OCI-LY7 (cell line): ENCODE measurements at regions not wholly inside any gene's neighbourhood (a gene's known extent, or its start where the extent isn't known, plus 50 kb on each side); places are given as distances from the start of the nearest gene placed in this dataset.

Source experiments
- BruUV-seq: library from RNA; stranded (reverse); fragments of 400-500 nt; replicated peaks from 2 replicates; lab custom pipeline; 2021; lab: Mats Ljungman, UMichigan
- CTCF ChIA-PET: fragments of 300-600 bp; sonication (Branson Sonifier 250); formaldehyde crosslinking; loops from one replicate; lab custom pipeline; 2022; ENCODE audit warnings: antibody characterized with exemption; ENCODE audit not compliant: unreplicated experiment; lab: Charles Lee
- POLR2A ChIA-PET: fragments of 300-600 bp; sonication (Branson Sonifier 250); formaldehyde crosslinking; loops from one replicate; lab custom pipeline; 2022; ENCODE audit warnings: antibody characterized with exemption; lab: Charles Lee
- DNase-seq: peaks from one replicate; pipeline ENCODE4 v3.0.0-alpha.2; 2015; ENCODE audit warnings: low spot score
- H2AFZ ChIP-seq: fragments of 200-600 bp; sonication (generic), shearing (Covaris generic); 2 replicates; pipeline ENCODE4 v1.6.1; 2014; ENCODE audit warnings: mild to moderate bottlenecking, antibody characterized with exemption, low read length, moderate library complexity
- H3K27ac ChIP-seq: fragments of 200-600 bp; sonication (generic); 2 replicates; pipeline ENCODE4 v1.5.1; 2014; ENCODE audit warnings: mixed run types, low read depth, mild to moderate bottlenecking, moderate library complexity, low read length, inconsistent platforms; ENCODE audit not compliant: poor library complexity, severe bottlenecking
- H3K36me3 ChIP-seq: fragments of 200-600 bp; sonication (generic); 2 replicates; pipeline ENCODE4 v1.6.1; 2014; ENCODE audit warnings: mild to moderate bottlenecking, antibody characterized with exemption, low read length, moderate library complexity, mixed read lengths; ENCODE audit not compliant: insufficient read depth
- H3K4me1 ChIP-seq: fragments of 200-600 bp; sonication (generic); 2 replicates; pipeline ENCODE4 v1.5.1; 2014; ENCODE audit warnings: mild to moderate bottlenecking, low read length; ENCODE audit not compliant: insufficient read depth, poor library complexity, severe bottlenecking
- H3K4me2 ChIP-seq: fragments of 200-600 bp; sonication (generic); 2 replicates; pipeline ENCODE4 v1.6.1; 2014; ENCODE audit warnings: mild to moderate bottlenecking, low read length
- H3K4me3 ChIP-seq: fragments of 200-600 bp; sonication (generic); 2 replicates; pipeline ENCODE4 v1.5.1; 2014; ENCODE audit warnings: mild to moderate bottlenecking, low read depth, low read length; ENCODE audit not compliant: poor library complexity, severe bottlenecking
- H3K79me2 ChIP-seq: fragments of 200-600 bp; sonication (generic); 2 replicates; pipeline ENCODE4 v1.6.1; 2016; ENCODE audit warnings: low read depth, mild to moderate bottlenecking, low read length, moderate library complexity, mixed read lengths; ENCODE audit not compliant: insufficient read depth
- H3K9me2 ChIP-seq: fragments of 200-600 bp; sonication (generic); 2 replicates; pipeline ENCODE4 v1.6.1; 2016; ENCODE audit warnings: mild to moderate bottlenecking, low read length, mixed read lengths; ENCODE audit not compliant: insufficient read depth
- H3K9me3 ChIP-seq: fragments of 200-600 bp; sonication (generic); 2 replicates; pipeline ENCODE4 v1.6.1; 2014; ENCODE audit warnings: mild to moderate bottlenecking, mixed run types, low read length, mixed read lengths
- H4K20me1 ChIP-seq: fragments of 200-600 bp; sonication (generic); 2 replicates; pipeline ENCODE4 v1.6.1; 2014; ENCODE audit warnings: mild to moderate bottlenecking, antibody characterized with exemption, low read length, moderate library complexity, mixed read lengths; ENCODE audit not compliant: insufficient read depth
- CTCF ChIP-seq: fragments of 200-600 bp; sonication (generic); conservative IDR thresholded peaks from 2 replicates; pipeline ENCODE4 v1.5.1; 2014; ENCODE audit warnings: mild to moderate bottlenecking, antibody characterized with exemption, low read length, moderate library complexity, mixed read lengths
- EZH2phosphoT487 ChIP-seq: fragments of 200-600 bp; sonication (generic); IDR thresholded peaks from 2 replicates; pipeline ENCODE4 v1.6.1; 2018; ENCODE audit warnings: low read depth, borderline replicate concordance, mild to moderate bottlenecking, mixed run types, antibody characterized with exemption, low read length, moderate library complexity, mixed read lengths
- intact Hi-C: fragments of 100-400 bp; cut with micrococcal nuclease; formaldehyde crosslinking; loops from one replicate; pipeline ENCODE4 v1.10.0; 2022; ENCODE audit not compliant: unreplicated experiment

DNA sequence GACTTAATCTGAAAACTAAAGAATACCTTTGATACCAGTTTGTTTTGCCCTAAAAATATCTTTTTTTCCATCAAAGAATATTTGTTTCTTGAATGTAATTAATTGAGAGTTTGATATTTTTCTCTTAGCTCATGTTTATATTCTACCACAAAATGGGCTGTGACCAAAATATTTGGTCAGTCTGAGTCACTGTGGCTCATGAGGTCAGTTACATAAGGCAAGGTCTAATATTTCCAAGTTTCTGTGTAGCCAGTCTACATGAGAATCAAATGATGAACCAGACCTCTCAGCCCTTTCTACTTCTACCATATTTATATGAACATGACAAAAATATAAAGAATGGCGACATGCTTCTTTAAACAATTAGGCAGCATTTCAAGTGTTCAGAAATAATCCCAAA is 83.0 kb upstream of the IVNS1ABP start:
- H3K79me2 ChIP-seq, result no peaks in the 10 kb centered on the region
- H3K9me3 ChIP-seq, result no peaks in the 10 kb centered on the region
- H3K4me2 ChIP-seq, result no peak overlapping the region
- no TSS peak for BruUV-seq
- H3K36me3 ChIP-seq, result no peaks in the 10 kb centered on the region
- H3K4me3 ChIP-seq, result no peak overlapping the region
- no peaks in the 10 kb centered on the region for H3K9me2 ChIP-seq
- no peaks in the 10 kb centered on the region for H4K20me1 ChIP-seq
- no peaks in the 10 kb centered on the region for H3K4me1 ChIP-seq
- no peak overlapping the region for H3K27ac ChIP-seq
- ChIA-PET POLR2A (interaction anchor here (0.6 kb wide), 2 partner anchors 133 to 174 kb away, joined by 3 read pairs; no protein-coding TSS in a partner anchor), CTCF (no interaction called here)
- no peak overlapping the region for H2AFZ ChIP-seq
- TF ChIP-seq EZH2phosphoT487 (no peak), CTCF (no peak)
- intact Hi-C loops, result no loop called here
- no peak for DNase-seq

- Histone ChIP-seq H3K36me3 (no peaks in the 10 kb centered on the region), H4K20me1 (no peaks in the 10 kb centered on the region), H3K4me2 (no peak overlapping the region), H2AFZ (no peak overlapping the region), H3K9me3 (no peaks in the 10 kb centered on the region), H3K4me3 (no peak overlapping the region), H3K9me2 (no peaks in the 10 kb centered on the region), H3K4me1 (no peaks in the 10 kb centered on the region), H3K27ac (no peak overlapping the region), H3K79me2 (no peaks in the 10 kb centered on the region)
- no TSS peak for BruUV-seq
- no peak for TF ChIP-seq EZH2phosphoT487
- TF ChIP-seq CTCF, result no peak
- no peak for DNase-seq
- CTCF ChIA-PET, result no interaction called here
- POLR2A ChIA-PET, result interaction anchor here (0.7 kb wide), 1 partner anchor 23 kb away, joined by 3 read pairs; no protein-coding TSS in a partner anchor
- intact Hi-C loops, result no loop called here
Observed at GRCh38 chr1:185398599-185398998, 81.6 kb upstream of the IVNS1ABP start.

DNA sequence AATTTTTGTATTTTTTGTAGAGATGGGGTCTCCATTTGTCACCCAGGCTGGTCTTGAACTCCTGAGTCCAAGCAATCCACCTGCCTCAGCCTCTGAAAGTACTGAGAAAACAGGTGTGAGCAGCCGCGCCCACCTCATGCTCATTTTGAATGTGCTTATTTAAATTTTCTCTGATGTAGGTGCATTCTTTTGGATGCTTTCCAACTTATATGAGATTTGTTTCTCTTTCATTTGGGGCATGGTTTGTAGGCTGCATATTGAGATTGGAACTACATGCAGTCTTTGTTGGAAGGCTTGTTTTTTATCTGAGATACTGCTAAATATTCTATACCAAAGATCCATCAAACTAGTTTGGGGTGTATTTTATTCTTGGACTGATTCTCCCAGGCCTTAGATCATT is 81.0 kb upstream of the IVNS1ABP start:
- Histone ChIP-seq H3K4me2 (no peak overlapping the region), H3K36me3 (no peaks in the 10 kb centered on the region), H4K20me1 (no peaks in the 10 kb centered on the region), H2AFZ (no peak overlapping the region), H3K27ac (no peak overlapping the region), H3K9me2 (no peaks in the 10 kb centered on the region), H3K4me1 (no peaks in the 10 kb centered on the region), H3K79me2 (no peaks in the 10 kb centered on the region), H3K4me3 (no peak overlapping the region), H3K9me3 (no peaks in the 10 kb centered on the region)
- DNase-seq, result no peak
- intact Hi-C loops, result no loop called here
- no TSS peak for BruUV-seq
- CTCF ChIA-PET, result no interaction called here
- POLR2A ChIA-PET, result interaction anchor here (0.7 kb wide), 1 partner anchor 22 kb away, joined by 3 read pairs; no protein-coding TSS in a partner anchor
- TF ChIP-seq EZH2phosphoT487 (no peak), CTCF (no peak)
